A673 (cell line): ENCODE measurements at regions not wholly inside any gene's neighbourhood (a gene's known extent, or its start where the extent isn't known, plus 50 kb on each side); places are given as distances from the start of the nearest gene placed in this dataset.

Source experiments
- BruUV-seq: library from RNA; stranded (reverse); fragments of 400-500 nt; replicated peaks from 2 replicates; lab custom pipeline; 2021; lab: Mats Ljungman, UMichigan
- CTCF ChIA-PET: fragments of 300-600 bp; sonication (Branson Sonifier 250); formaldehyde crosslinking; loops from one replicate; lab custom pipeline; 2022; ENCODE audit warnings: antibody characterized with exemption; lab: Charles Lee
- POLR2A ChIA-PET: fragments of 300-600 bp; sonication (Branson Sonifier 250); formaldehyde crosslinking; loops from one replicate; lab custom pipeline; 2022; ENCODE audit warnings: antibody characterized with exemption; ENCODE audit not compliant: low non-redundant PET; lab: Charles Lee
- DNase-seq: peaks from one replicate; pipeline ENCODE4 v3.0.0-alpha.2; 2015; ENCODE audit warnings: low spot score
- H3K27ac ChIP-seq: fragments of 200-600 bp; sonication (generic); 2 replicates; pipeline ENCODE4 v1.5.1; 2016; ENCODE audit warnings: mixed run types, low read depth, mild to moderate bottlenecking, mixed read lengths, antibody characterized with exemption, low read length; ENCODE audit not compliant: poor library complexity, severe bottlenecking
- H3K27me3 ChIP-seq: fragments of 200-600 bp; sonication (generic); replicated peaks from 2 replicates; pipeline ENCODE4 v1.6.1; 2017; ENCODE audit warnings: mixed run types, low read depth, mild to moderate bottlenecking, mixed read lengths, antibody characterized with exemption, low read length; ENCODE audit not compliant: insufficient read depth, poor library complexity
- H3K36me3 ChIP-seq: fragments of 200-600 bp; sonication (generic); 2 replicates; pipeline ENCODE4 v1.6.1; 2016; ENCODE audit warnings: mixed run types, mild to moderate bottlenecking, mixed read lengths, antibody characterized with exemption, low read length; ENCODE audit not compliant: insufficient read depth, poor library complexity, severe bottlenecking
- H3K4me1 ChIP-seq: fragments of 200-600 bp; sonication (generic); 2 replicates; pipeline ENCODE4 v1.6.1; 2017; ENCODE audit warnings: mixed run types, mild to moderate bottlenecking, mixed read lengths, antibody characterized with exemption, low read length; ENCODE audit not compliant: insufficient read depth, poor library complexity, severe bottlenecking
- H3K4me3 ChIP-seq: fragments of 200-600 bp; sonication (generic); 2 replicates; pipeline ENCODE4 v1.5.1; 2016; ENCODE audit warnings: low read depth, mixed run types, mild to moderate bottlenecking, mixed read lengths, low read length; ENCODE audit not compliant: poor library complexity, severe bottlenecking
- H3K9me3 ChIP-seq: fragments of 200-600 bp; sonication (generic); 2 replicates; pipeline ENCODE4 v1.6.1; 2016; ENCODE audit warnings: mixed run types, low read depth, mild to moderate bottlenecking, mixed read lengths, antibody characterized with exemption, low read length; ENCODE audit not compliant: poor library complexity, severe bottlenecking
- EZH2 ChIP-seq: fragments of 200-600 bp; sonication (generic); IDR thresholded peaks from 2 replicates; pipeline ENCODE4 v1.6.1; 2017; ENCODE audit warnings: borderline replicate concordance, low read depth, mild to moderate bottlenecking, mixed read lengths, antibody characterized with exemption, low read length; ENCODE audit not compliant: poor library complexity, severe bottlenecking
- intact Hi-C: fragments of 100-400 bp; cut with micrococcal nuclease; formaldehyde crosslinking; loops from one replicate; pipeline ENCODE4 v1.10.0; 2022; ENCODE audit not compliant: unreplicated experiment
- TF ChIP-seq, protein P1 (sequence below): fragments of 300-800, 200-600 bp; sonication (generic); conservative IDR thresholded peaks from 2 replicates; pipeline ENCODE4 v1.5.1; 2017; ENCODE audit warnings: low read depth, mild to moderate bottlenecking, antibody characterized with exemption, low read length, moderate library complexity, mixed read lengths

DNA sequence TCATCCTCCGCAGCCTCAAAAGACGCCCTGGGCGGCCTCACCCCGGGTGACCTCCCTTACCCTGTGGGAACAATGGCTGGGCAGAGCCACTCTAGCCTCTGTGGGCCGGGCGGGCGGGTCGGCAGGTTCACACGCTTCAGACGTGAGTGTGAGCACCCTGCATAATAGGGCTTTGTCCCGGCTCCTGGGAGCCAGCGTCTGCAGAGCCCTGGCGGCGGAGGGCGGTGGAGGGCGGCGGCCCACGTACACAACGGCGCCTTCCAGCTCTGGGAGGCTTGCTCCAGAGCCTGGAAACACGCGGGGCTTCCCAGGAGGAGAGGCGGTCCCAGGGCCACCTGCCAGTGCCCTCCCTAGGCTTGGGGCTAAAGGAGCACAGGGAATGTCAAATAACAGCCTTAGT lies 205.6 kb downstream of the BCL11B start:
- POLR2A ChIA-PET: no interaction called here
- H3K27me3 ChIP-seq: no peaks in the 10 kb centered on the region
- CTCF ChIA-PET: no interaction called here
- TF ChIP-seq, protein P1, sequence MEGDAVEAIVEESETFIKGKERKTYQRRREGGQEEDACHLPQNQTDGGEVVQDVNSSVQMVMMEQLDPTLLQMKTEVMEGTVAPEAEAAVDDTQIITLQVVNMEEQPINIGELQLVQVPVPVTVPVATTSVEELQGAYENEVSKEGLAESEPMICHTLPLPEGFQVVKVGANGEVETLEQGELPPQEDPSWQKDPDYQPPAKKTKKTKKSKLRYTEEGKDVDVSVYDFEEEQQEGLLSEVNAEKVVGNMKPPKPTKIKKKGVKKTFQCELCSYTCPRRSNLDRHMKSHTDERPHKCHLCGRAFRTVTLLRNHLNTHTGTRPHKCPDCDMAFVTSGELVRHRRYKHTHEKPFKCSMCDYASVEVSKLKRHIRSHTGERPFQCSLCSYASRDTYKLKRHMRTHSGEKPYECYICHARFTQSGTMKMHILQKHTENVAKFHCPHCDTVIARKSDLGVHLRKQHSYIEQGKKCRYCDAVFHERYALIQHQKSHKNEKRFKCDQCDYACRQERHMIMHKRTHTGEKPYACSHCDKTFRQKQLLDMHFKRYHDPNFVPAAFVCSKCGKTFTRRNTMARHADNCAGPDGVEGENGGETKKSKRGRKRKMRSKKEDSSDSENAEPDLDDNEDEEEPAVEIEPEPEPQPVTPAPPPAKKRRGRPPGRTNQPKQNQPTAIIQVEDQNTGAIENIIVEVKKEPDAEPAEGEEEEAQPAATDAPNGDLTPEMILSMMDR: no peak
- TF ChIP-seq EZH2: no peak
- no TSS peak for BruUV-seq
- DNase-seq: no peak
- intact Hi-C loops: no loop called here
- no peaks in the 10 kb centered on the region for H3K36me3 ChIP-seq
- no peaks in the 10 kb centered on the region for H3K9me3 ChIP-seq
- no peak overlapping the region for H3K4me3 ChIP-seq
- H3K4me1 ChIP-seq: no peaks in the 10 kb centered on the region
- H3K27ac ChIP-seq: no peak overlapping the region

DNA sequence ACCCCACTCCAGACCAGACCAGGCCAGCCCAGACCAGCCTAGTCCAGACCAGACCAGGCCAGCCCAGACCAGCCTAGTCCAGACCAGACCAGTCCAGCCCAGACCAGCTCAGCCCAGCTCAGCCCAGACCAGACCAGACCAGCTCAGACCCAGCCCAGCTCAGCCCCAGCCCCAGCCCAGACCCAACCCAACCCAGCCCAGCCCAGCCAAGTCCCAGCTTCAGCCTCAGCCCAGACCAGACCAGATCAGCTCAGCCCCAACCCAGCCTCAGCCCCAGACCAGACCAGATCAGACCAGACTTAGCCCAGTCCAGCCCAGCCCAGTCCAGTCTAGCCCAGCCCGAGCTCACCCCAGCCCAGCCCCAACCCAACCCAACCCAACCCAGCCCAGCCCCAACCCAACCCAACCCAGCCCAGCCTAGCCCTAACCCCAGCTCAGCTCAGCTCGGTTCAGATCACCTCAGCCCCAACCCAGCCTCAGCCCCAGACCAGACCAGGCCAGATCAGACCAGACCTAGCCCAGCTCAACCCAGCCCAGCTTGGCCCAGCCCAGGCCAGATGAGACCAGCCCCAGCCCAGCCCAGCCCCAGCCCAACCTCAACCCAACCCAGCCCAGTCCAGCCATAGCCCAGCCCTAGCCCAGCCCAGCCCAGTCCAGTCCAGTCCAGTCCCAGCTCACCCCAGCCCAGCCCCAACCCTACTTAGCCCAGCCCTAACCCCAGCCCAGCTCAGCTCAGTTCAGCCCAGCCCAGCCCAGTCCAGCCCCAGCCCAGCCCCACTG lies 204.7 kb downstream of the BCL11B start:
- intact Hi-C loops: no loop called here
- CTCF ChIA-PET: no interaction called here

DNA sequence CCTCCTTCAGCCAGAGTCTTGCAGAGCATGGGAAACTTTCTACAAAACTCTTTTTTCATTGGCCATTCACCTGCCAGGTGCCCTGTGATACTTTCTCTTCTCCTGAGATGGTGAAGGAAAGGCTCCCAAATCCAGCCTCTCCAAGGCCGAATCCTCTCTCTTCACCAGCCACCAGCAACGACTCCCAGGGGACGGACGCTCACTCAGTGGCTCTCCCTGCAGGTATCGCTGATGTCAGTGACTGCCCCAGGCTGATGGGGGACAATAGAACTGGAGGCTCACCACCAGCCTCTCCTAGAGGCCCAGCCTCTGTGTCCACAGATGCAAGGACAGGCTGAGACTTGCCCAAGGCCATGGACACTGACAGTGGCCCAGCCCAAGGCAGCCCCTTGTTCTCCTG lies 204.1 kb downstream of the BCL11B start:
- no peak overlapping the region for H3K27ac ChIP-seq
- TF ChIP-seq EZH2: no peak
- TF ChIP-seq, protein P1: no peak
- ChIA-PET CTCF (no interaction called here), POLR2A (no interaction called here)
- H3K4me3 ChIP-seq: no peak overlapping the region
- intact Hi-C loops: no loop called here
- H3K36me3 ChIP-seq: no peaks in the 10 kb centered on the region
- DNase-seq: no peak
- BruUV-seq: no TSS peak
- H3K9me3 ChIP-seq: no peaks in the 10 kb centered on the region
- no peaks in the 10 kb centered on the region for H3K27me3 ChIP-seq
- H3K4me1 ChIP-seq: no peaks in the 10 kb centered on the region

More for the DNA sequence above, 204.7 kb downstream of the BCL11B start:
- POLR2A ChIA-PET: no interaction called here
- no peak for TF ChIP-seq EZH2
- TF ChIP-seq, protein P1: no peak
- H3K4me3 ChIP-seq: no peak overlapping the region
- H3K27ac ChIP-seq: no peak overlapping the region
- no peaks in the 10 kb centered on the region for H3K27me3 ChIP-seq
- DNase-seq: no peak
- no TSS peak for BruUV-seq
- H3K4me1 ChIP-seq: no peaks in the 10 kb centered on the region
- no peaks in the 10 kb centered on the region for H3K9me3 ChIP-seq
- H3K36me3 ChIP-seq: no peaks in the 10 kb centered on the region
